COR-L47 (cell line): ENCODE measurements at regions not wholly inside any gene's neighbourhood (a gene's known extent, or its start where the extent isn't known, plus 50 kb on each side); places are given as distances from the start of the nearest gene placed in this dataset.

Experiments
- DNase-seq: peaks from one replicate; lab custom pipeline; 2025; lab: John Stamatoyannopoulos, UW

DNA sequence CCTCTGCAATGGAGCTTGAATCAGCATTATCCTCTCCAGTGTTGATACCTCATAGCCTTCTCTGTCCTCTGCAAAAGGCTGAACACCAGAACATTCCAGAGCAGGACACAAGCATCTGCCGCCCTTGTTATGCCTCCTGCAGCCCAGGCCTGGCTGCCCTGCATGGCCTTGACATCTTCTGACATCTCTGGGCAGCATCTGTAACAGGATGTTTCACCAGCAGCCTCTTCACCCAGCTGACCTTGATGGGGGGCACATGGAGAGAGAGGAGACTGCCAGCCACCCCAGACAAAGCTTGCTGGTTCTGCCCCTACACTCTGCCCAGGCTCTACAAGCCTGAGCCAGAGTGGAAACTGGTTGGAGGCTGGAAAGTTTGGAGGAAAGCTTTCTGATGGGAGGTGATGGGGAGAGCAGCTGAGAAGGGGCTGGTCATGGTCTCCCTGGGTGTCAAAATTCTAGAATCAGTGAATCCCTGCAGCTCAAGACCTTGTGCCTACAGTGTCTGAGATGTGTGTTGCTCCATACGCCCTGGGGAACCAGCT, 145.1 kb downstream of the MRPL14 start:
- no peak for DNase-seq

DNA sequence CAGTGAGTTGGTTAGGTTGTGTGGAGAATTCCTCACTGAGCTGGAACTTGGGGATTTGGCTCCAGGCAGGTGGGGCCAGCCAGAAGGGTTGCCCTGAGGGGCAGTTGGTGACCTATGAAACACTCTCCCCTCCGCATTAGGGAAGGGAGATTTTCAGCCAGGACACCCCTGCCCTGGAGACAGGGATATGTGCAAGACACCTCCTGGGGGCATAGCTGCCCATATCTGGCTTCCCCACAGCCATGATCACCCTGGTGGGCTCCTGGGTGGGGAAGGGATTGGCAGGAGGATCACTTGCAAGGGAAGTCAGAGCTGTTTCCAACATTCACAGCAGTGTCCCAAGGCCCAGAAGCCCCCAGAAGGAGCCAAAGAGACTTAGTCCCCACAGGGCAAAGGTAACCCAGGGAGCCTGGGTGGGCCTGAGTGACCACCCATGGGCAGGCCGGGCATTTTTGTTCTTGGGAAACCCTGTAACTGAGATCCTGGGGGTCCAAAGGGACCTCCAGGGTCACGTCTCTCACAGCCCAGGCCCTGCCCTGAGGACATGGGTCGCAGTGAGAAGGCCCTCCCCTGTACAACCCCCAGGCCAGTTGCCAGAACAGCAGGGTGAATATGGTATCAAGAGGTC, 145.8 kb downstream of the MRPL14 start:
- no peak for DNase-seq

GRCh38 chr6:43980004-43980795, 147.1 kb downstream of the MRPL14 start:
- DNase-seq, result no peak

- DNase-seq, result no peak
Measured at GRCh38 chr6:43979525-43979924, 147.7 kb downstream of the MRPL14 start.

GRCh38 chr6:43978473-43979346, 148.5 kb downstream of the MRPL14 start:
- no peak for DNase-seq

- DNase-seq, result no peak
Measured at GRCh38 chr6:43977404-43978111, 149.7 kb downstream of the MRPL14 start.

GRCh38 chr6:43976706-43977403, 150.4 kb downstream of the MRPL14 start:
- DNase-seq, result no peak

DNA sequence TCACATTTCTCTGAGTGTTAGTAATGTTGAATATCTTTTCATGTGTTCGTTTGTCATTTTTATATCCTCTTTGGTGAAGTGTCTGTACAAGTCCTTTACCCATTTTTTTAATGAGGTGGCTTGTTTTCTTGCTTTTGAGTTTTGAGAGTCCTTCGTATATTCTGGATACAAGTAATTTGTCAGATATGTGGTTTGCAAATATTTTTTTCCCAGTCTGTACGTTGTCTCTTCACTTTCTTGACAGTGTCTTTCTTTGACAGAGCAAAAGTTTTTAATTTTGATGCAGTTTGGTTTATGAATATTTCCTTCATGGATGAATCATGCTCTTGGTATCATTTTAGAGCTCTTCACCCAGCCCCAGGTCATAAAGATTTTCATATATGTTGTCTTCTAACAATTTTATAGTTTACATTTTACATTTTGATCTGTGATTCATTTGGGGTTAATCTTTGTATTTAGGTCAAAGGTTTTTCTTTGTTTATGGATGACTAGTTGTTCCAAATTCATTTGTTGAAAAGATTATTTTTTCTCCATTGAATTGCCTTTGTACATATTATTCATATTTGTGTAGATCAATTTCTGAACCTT, 152.5 kb downstream of the MRPL14 start:
- DNase-seq, result no peak

GRCh38 chr6:43973357-43973756, 153.9 kb downstream of the MRPL14 start:
- no peak for DNase-seq

DNA sequence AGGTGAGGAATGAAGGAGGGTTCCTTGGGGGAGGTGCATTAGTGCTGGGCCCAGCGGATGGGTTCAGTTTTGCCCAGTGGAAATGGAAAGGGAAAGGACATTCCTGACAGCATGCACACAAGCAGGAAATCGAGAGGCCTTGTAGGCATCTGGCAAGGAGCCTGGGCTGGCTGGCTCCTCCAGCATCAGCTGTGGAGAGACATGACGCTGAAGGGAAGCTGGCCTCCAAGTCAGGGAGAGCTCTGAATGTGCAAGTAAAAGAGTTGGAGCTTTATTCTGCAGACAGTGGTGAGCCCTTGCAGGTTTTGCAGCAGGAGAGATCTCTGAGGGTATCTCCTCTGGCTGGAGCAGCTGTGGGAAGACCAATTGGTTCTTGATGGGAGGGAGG, 154.3 kb downstream of the MRPL14 start:
- DNase-seq, result no peak

DNA sequence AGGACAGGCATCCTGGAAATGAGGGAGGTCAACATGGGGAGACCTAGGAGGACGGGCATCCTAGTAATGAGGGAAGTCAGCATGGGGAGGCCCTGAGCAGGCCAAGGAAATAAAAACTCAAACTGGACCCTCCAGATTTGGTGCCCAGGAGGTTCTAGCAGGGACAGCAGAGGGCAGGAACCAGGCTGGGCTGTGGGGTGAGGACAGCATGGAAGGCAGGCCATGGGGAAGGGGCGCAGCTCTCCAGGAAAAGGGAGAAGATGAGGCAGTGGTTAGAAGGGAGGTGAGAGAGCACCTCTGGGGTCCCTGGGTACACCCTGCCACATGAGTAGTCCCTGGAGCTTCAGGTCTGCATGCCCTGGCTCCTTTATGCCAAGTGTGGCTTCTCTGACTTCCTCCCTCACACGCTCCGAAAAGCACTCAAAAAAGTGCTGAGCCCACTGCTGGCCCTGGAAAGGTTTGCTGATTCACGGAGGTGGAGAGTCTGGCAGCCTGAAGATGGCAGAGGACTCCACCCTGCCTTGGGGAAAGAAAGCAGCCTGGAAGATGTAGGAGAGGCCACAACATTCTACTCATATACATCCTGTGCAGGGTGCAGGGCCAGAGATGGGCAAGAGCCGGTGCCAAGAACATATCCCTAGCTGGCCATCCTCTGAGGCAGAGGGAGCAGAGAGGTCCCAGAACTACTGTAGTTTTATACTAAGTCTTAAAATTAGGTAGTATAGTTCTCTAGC, 154.9 kb downstream of the MRPL14 start:
- DNase-seq, result no peak

- DNase-seq, result no peak
Measured at GRCh38 chr6:43971776-43972126, 155.5 kb downstream of the MRPL14 start.

GRCh38 chr6:43970913-43971775, 156.1 kb downstream of the MRPL14 start:
- no peak for DNase-seq

GRCh38 chr6:43970068-43970912, 157.0 kb downstream of the MRPL14 start:
- DNase-seq, result no peak

DNA sequence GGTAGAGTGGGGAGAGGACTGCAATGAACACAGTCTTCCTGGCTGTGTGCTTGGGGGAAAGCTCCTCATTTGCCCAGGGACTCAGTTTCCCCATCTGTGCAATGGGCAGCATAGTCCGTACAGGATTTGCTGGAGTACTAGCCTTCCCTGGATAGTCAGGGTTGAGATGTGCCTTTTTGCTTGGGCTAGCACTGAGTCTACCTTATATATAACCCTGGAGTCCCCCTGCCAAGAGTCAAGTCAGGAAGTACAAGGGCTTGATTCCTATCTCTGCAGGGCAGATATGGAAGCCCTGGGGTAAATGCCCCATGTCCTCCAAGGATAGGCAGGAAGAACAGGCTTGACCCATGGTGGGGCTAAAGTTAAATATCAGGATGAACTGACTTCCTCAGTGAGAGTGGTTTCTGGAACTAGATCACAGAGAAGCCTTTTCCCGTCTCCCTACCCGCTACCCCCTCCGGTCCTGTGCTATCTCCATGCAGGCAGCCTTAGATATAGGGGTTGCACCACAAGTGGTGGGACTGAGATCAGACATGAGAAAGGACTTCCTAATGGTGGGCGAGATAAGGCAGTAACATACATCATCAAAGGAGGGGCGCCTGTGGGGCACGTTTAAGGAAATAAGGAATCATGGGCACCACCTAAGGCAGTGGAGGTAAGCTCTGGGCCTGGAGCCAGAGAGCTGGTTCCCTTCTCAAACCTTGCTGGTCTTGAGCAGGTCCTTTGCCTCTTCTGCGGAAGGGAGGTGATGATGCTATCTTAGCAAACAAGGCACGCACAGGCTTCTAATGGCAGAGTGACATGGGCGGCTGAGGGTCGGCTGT, 157.9 kb downstream of the MRPL14 start:
- DNase-seq, result no peak

DNA sequence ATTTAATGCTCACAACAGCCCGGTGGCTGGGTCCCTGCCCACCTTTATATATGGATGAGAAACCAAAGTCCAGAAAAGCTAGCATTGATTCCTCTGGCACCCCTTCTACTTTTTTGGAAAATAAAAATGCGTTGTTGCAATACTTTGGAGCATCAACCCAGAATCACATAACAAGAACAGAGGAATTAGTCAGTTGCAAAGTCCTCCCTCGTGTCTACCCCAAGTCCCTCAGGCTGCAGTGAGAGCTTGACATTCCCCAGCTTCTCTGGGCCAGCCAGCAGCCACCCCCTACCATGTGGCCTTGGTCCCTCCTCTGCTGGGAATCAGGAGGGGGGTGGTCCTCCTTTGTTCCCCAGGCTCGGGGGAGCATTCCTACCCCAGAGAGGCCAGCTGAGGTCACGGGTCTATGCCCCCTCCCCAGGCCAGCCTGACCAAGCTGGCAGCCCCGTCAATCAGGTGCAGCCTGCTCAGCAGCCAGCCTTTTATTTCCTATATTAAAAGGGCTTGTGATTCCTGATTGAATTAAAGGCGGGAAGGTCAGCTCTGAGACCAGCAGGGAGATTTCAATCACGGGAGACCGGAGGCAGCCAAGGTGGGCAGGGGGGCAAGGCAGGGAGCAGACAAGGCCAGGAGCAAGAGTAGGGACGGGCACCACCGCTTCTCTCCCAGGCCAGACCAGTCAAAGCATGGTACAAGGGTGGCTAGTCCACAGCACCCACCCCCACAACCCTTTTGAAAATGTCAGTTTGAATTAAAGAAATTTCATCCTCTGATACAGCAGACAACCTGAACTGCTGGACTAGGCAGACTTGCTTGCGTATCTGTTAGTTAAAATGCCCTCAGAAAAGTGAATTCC, 158.9 kb downstream of the MRPL14 start:
- DNase-seq, result no peak

GRCh38 chr6:43967719-43968091, 159.5 kb downstream of the MRPL14 start:
- DNase-seq, result no peak
